WTC11 (cell line): ENCODE measurements at regions not wholly inside any gene's neighbourhood (a gene's known extent, or its start where the extent isn't known, plus 50 kb on each side); places are given as distances from the start of the nearest gene placed in this dataset.

Experiments
- ATAC-seq: fragments of 200-7000 bp; cut with Tn5 transposase; 2 replicates; pipeline ENCODE4 v1.10.0; 2021; ENCODE audit warnings: mild to moderate bottlenecking, moderate library complexity
- CTCF ChIA-PET: fragments of 300-600 bp; sonication (Branson Sonifier 250); formaldehyde crosslinking; loops from one replicate; lab custom pipeline; 2021; ENCODE audit warnings: antibody characterized with exemption; lab: Charles Lee
- POLR2A ChIA-PET: fragments of 350-600 bp; sonication (Branson Sonifier 250); formaldehyde crosslinking; loops from one replicate; lab custom pipeline; 2021; ENCODE audit warnings: antibody characterized with exemption; lab: Charles Lee
- DNase-seq: peaks from one replicate; pipeline ENCODE4 v3.0.0; 2021; ENCODE audit warnings: low spot score
- H3K27ac Mint-ChIP-seq: 2 replicates; pipeline ENCODE4 v1.8.0; 2021; ENCODE audit warnings: mixed read lengths
- H3K27me3 Mint-ChIP-seq: 2 replicates; pipeline ENCODE4 v1.8.0; 2021; ENCODE audit warnings: low read depth, mild to moderate bottlenecking, moderate library complexity, mixed read lengths
- H3K36me3 Mint-ChIP-seq: 2 replicates; pipeline ENCODE4 v1.8.0; 2021; ENCODE audit warnings: mixed read lengths
- H3K4me1 Mint-ChIP-seq: 2 replicates; pipeline ENCODE4 v1.8.0; 2022; ENCODE audit warnings: mixed read lengths
- H3K4me3 Mint-ChIP-seq: 2 replicates; pipeline ENCODE4 v1.8.0; 2021; ENCODE audit warnings: mild to moderate bottlenecking, moderate library complexity, mixed read lengths
- H3K9me3 Mint-ChIP-seq: 2 replicates; pipeline ENCODE4 v1.8.0; 2021; ENCODE audit warnings: mixed read lengths
- ATF1 ChIP-seq: sonication (generic); formaldehyde crosslinking; IDR thresholded peaks from 2 replicates; pipeline ENCODE4 v1.8.1; 2023; ENCODE audit warnings: mild to moderate bottlenecking, moderate library complexity, missing genetic modification reagents
- ERG ChIP-seq: fragments of 250-450 bp; sonication (Bioruptor Pico); IDR thresholded peaks from 2 replicates; pipeline ENCODE4 v1.8.0; 2021; ENCODE audit warnings: mild to moderate bottlenecking
- ETV6 ChIP-seq: sonication (generic); formaldehyde crosslinking; IDR thresholded peaks from 2 replicates; pipeline ENCODE4 v1.8.1; 2022; ENCODE audit warnings: mild to moderate bottlenecking, missing genetic modification reagents
- FOXJ3 ChIP-seq: sonication (generic); formaldehyde crosslinking; IDR thresholded peaks from 2 replicates; pipeline ENCODE4 v1.9.0; 2021; ENCODE audit warnings: missing genetic modification reagents, mild to moderate bottlenecking, borderline replicate concordance
- FOXP1 ChIP-seq: sonication (generic); formaldehyde crosslinking; IDR thresholded peaks from 2 replicates; pipeline ENCODE4 v1.8.0; 2022; ENCODE audit warnings: missing genetic modification reagents, mild to moderate bottlenecking, moderate library complexity, borderline replicate concordance
- GRHL2 ChIP-seq: fragments of 250-450 bp; sonication (Bioruptor Pico); IDR thresholded peaks from 2 replicates; pipeline ENCODE4 v1.8.0; 2022; ENCODE audit warnings: mild to moderate bottlenecking, moderate library complexity; ENCODE audit not compliant: insufficient replicate concordance, severe bottlenecking
- GTF2I ChIP-seq: fragments of 250-450 bp; sonication (Bioruptor Pico); conservative IDR thresholded peaks from 2 replicates; pipeline ENCODE4 v1.4.0; 2021; ENCODE audit warnings: mild to moderate bottlenecking
- NR2C2 ChIP-seq: sonication (generic); formaldehyde crosslinking; IDR thresholded peaks from 2 replicates; pipeline ENCODE4 v1.8.0; 2022; ENCODE audit warnings: mild to moderate bottlenecking, missing genetic modification reagents
- SMAD3 ChIP-seq: sonication (generic); formaldehyde crosslinking; IDR thresholded peaks from 2 replicates; pipeline ENCODE4 v1.8.0; 2022; ENCODE audit warnings: missing genetic modification reagents, mild to moderate bottlenecking, borderline replicate concordance
- SP1 ChIP-seq: sonication (generic); formaldehyde crosslinking; conservative IDR thresholded peaks from 2 replicates; pipeline ENCODE4 v1.8.1; 2022; ENCODE audit warnings: missing genetic modification reagents
- TEAD1 ChIP-seq: sonication (generic); formaldehyde crosslinking; IDR thresholded peaks from 2 replicates; pipeline ENCODE4 v1.8.0; 2022; ENCODE audit warnings: mild to moderate bottlenecking, missing genetic modification reagents
- TP53 ChIP-seq: sonication (generic); formaldehyde crosslinking; IDR thresholded peaks from 2 replicates; pipeline ENCODE4 v1.8.1; 2023; ENCODE audit warnings: mild to moderate bottlenecking, missing genetic modification reagents
- USF1 ChIP-seq: sonication (generic); formaldehyde crosslinking; IDR thresholded peaks from 2 replicates; pipeline ENCODE4 v1.8.0; 2022; ENCODE audit warnings: mild to moderate bottlenecking, missing genetic modification reagents
- ZNF121 ChIP-seq: sonication (generic); formaldehyde crosslinking; IDR thresholded peaks from 2 replicates; pipeline ENCODE4 v1.8.0; 2023; ENCODE audit warnings: missing genetic modification reagents
- ZNF138 ChIP-seq: sonication (generic); formaldehyde crosslinking; conservative IDR thresholded peaks from 2 replicates; pipeline ENCODE4 v1.8.1; 2022; ENCODE audit warnings: mild to moderate bottlenecking, moderate library complexity, missing genetic modification reagents
- ZNF219 ChIP-seq: sonication (generic); formaldehyde crosslinking; IDR thresholded peaks from 2 replicates; pipeline ENCODE4 v1.8.0; 2023; ENCODE audit warnings: missing genetic modification reagents, mild to moderate bottlenecking, borderline replicate concordance
- TF ChIP-seq, protein P1 (sequence below): sonication (generic); formaldehyde crosslinking; IDR thresholded peaks from 2 replicates; pipeline ENCODE4 v1.8.1; 2022; ENCODE audit warnings: low read depth, missing genetic modification reagents, borderline replicate concordance
- TF ChIP-seq, protein P2 (sequence below): sonication (generic); formaldehyde crosslinking; IDR thresholded peaks from 2 replicates; pipeline ENCODE4 v1.8.0; 2023; ENCODE audit warnings: missing genetic modification reagents, mild to moderate bottlenecking, borderline replicate concordance
- TF ChIP-seq, protein P3 (sequence below): sonication (generic); formaldehyde crosslinking; IDR thresholded peaks from 2 replicates; pipeline ENCODE4 v1.8.1; 2022; ENCODE audit warnings: mild to moderate bottlenecking, missing genetic modification reagents, moderate library complexity, borderline replicate concordance

- no peak for TF ChIP-seq NR2C2 (CRISPR knock-in tag)
- TF ChIP-seq SP1 (CRISPR knock-in tag), result no peak
- TF ChIP-seq ZNF219 (CRISPR knock-in tag), result no peak
- no peak for TF ChIP-seq ATF1 (CRISPR knock-in tag)
- no peak for TF ChIP-seq ERG (CRISPR knock-in tag)
- TF ChIP-seq, all 79 proteins: peak for 0
These were observed 329.3 kb upstream of the NR5A2 start (continued) for GRCh38 chr1:199698222-199698621.

GRCh38 chr1:199700551-199700950 is 327.0 kb upstream of the NR5A2 start:
- ChIA-PET POLR2A (no interaction called here), CTCF (no interaction called here)
- H3K9me3 Mint-ChIP-seq, result no peaks in the 10 kb centered on the region
- TF ChIP-seq, protein P1, sequence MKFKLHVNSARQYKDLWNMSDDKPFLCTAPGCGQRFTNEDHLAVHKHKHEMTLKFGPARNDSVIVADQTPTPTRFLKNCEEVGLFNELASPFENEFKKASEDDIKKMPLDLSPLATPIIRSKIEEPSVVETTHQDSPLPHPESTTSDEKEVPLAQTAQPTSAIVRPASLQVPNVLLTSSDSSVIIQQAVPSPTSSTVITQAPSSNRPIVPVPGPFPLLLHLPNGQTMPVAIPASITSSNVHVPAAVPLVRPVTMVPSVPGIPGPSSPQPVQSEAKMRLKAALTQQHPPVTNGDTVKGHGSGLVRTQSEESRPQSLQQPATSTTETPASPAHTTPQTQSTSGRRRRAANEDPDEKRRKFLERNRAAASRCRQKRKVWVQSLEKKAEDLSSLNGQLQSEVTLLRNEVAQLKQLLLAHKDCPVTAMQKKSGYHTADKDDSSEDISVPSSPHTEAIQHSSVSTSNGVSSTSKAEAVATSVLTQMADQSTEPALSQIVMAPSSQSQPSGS, result no peak
- TF ChIP-seq ZNF121 (CRISPR knock-in tag) (no peak), GRHL2 (CRISPR knock-in tag) (no peak), TP53 (CRISPR knock-in tag) (no peak), ETV6 (CRISPR knock-in tag) (no peak), FOXJ3 (CRISPR knock-in tag) (no peak)
- TF ChIP-seq, protein P2, sequence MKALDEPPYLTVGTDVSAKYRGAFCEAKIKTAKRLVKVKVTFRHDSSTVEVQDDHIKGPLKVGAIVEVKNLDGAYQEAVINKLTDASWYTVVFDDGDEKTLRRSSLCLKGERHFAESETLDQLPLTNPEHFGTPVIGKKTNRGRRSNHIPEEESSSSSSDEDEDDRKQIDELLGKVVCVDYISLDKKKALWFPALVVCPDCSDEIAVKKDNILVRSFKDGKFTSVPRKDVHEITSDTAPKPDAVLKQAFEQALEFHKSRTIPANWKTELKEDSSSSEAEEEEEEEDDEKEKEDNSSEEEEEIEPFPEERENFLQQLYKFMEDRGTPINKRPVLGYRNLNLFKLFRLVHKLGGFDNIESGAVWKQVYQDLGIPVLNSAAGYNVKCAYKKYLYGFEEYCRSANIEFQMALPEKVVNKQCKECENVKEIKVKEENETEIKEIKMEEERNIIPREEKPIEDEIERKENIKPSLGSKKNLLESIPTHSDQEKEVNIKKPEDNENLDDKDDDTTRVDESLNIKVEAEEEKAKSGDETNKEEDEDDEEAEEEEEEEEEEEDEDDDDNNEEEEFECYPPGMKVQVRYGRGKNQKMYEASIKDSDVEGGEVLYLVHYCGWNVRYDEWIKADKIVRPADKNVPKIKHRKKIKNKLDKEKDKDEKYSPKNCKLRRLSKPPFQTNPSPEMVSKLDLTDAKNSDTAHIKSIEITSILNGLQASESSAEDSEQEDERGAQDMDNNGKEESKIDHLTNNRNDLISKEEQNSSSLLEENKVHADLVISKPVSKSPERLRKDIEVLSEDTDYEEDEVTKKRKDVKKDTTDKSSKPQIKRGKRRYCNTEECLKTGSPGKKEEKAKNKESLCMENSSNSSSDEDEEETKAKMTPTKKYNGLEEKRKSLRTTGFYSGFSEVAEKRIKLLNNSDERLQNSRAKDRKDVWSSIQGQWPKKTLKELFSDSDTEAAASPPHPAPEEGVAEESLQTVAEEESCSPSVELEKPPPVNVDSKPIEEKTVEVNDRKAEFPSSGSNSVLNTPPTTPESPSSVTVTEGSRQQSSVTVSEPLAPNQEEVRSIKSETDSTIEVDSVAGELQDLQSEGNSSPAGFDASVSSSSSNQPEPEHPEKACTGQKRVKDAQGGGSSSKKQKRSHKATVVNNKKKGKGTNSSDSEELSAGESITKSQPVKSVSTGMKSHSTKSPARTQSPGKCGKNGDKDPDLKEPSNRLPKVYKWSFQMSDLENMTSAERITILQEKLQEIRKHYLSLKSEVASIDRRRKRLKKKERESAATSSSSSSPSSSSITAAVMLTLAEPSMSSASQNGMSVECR, result no peak
- no peaks in the 10 kb centered on the region for H3K27me3 Mint-ChIP-seq
- H3K4me1 Mint-ChIP-seq, result peaks cover 6% of the 10 kb centered on the region
- H3K27ac Mint-ChIP-seq, result no peak overlapping the region
- no peak overlapping the region for H3K4me3 Mint-ChIP-seq
- H3K36me3 Mint-ChIP-seq, result no peaks in the 10 kb centered on the region
- DNase-seq (no peak), ATAC-seq (no peak)

GRCh38 chr1:199701726-199702125 is 325.8 kb upstream of the NR5A2 start:
- Mint-ChIP-seq H3K27ac (no peak overlapping the region), H3K4me1 (peaks cover 6% of the 10 kb centered on the region)
- no peak for TF ChIP-seq ZNF138 (CRISPR knock-in tag)
- no peak for TF ChIP-seq USF1 (CRISPR knock-in tag)
- TF ChIP-seq TP53 (CRISPR knock-in tag), result no peak
- TF ChIP-seq SMAD3 (CRISPR knock-in tag), result no peak
- TF ChIP-seq TEAD1 (CRISPR knock-in tag), result no peak
- TF ChIP-seq FOXP1 (CRISPR knock-in tag), result no peak
- TF ChIP-seq, protein P3, sequence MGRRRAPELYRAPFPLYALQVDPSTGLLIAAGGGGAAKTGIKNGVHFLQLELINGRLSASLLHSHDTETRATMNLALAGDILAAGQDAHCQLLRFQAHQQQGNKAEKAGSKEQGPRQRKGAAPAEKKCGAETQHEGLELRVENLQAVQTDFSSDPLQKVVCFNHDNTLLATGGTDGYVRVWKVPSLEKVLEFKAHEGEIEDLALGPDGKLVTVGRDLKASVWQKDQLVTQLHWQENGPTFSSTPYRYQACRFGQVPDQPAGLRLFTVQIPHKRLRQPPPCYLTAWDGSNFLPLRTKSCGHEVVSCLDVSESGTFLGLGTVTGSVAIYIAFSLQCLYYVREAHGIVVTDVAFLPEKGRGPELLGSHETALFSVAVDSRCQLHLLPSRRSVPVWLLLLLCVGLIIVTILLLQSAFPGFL (CRISPR knock-in tag), result no peak
- TF ChIP-seq GRHL2 (CRISPR knock-in tag), result no peak
- no peak for TF ChIP-seq GTF2I (CRISPR knock-in tag)
- TF ChIP-seq, all 79 proteins: peak for 0
- Mint-ChIP-seq H3K27me3 (no peaks in the 10 kb centered on the region), H3K4me3 (no peak overlapping the region), H3K36me3 (no peaks in the 10 kb centered on the region), H3K9me3 (no peaks in the 10 kb centered on the region)
- POLR2A ChIA-PET, result no interaction called here
- DNase-seq (no peak), ATAC-seq (no peak)
- CTCF ChIA-PET, result no interaction called here
